GM04504 (cell line): ENCODE measurements at regions not wholly inside any gene's neighbourhood (a gene's known extent, or its start where the extent isn't known, plus 50 kb on each side); places are given as distances from the start of the nearest gene placed in this dataset.
"Not testable (repeated sequence)": the region's sequence is repeated elsewhere in the genome, so short reads cannot be mapped to it uniquely, and the experiment has no call there.

Source experiments
- DNase-seq: peaks from one replicate; pipeline ENCODE4 v3.0.0-alpha.2; 2012; ENCODE audit warnings: low read depth

DNA sequence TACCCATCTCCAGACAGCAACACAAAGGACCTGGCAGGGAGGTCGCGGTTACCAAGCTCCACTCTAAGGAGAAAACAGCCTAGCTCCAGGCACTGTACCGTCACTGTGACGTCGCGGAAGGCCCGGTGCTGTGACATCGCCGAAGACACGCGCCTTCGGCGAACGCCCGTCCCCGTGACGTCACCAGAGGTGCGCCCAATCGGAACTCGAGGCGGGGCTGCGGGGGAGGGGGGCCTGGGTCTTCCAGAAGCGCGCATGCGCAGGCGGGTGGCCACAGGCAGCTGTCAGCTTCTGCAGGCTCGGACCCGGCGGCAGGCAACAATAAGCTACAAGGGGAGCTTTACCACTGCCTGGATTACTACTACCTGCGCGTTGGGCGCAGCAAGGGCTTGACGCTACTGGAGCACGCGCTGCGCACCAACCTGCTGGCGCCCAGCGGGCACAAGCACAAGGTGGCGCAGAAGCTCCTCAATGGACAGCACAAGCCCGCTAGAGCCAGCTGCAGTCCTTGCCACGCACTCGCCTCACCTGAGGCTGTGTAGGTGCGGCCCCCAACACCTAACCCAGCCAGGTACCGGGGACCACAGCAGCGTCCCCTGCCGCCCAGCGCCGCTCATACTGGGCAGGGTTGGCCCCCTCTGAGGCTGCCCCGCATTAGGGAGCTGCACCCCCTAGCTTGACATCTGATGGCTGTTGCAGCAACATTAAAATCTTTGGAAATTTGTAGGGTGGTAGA is 208.4 kb downstream of the TPST1 start:
- no peak for DNase-seq

DNA sequence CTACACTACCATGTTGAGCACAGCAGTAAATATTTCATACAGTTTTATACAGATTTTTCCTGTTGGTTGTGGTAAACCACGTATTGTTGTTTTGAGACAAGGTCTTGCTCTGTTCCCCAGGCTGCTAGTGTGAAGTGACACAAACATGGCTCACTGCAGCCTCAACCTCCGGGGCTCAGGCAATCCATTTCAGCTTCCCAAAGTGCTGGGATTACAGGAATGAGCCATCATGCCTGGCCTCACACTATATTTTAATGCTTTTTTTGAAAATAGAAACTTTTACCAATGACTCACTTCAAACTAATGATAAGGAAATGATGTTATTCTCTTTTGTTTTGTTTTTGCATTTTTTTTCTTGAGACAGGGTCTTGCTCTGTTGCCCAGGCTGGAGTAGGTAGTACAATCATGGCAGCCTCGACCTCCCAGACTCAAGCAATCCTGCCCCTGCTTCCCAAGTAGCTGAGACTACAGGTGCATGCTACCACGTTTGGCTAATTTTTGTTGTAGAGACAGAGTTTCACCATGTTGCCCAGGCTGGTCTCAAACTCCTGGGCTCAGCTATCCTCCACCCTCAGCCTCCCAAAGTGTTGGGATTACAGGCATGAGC is 210.6 kb downstream of the TPST1 start:
- DNase-seq, result no peak

DNA sequence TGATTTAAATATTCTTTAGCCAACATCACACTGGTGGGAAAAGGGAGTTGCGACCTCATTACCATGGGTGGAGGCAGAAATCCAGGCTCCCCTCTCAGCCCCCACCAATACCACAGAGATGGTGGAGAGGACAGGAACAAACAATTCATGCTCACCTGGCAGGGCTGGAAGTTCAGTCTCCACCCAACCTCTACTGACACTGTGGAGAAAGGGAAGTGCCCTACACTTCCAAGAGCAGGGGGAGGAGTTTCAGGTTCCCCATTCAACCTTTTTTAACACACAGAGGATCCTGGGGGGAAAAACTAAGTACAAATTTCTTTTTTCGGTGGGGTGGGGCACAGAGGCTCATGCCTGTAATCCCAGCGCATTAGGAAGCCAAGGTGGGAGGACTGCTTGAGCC is 210.1 kb upstream of the KCTD7 start:
- no peak for DNase-seq

DNA sequence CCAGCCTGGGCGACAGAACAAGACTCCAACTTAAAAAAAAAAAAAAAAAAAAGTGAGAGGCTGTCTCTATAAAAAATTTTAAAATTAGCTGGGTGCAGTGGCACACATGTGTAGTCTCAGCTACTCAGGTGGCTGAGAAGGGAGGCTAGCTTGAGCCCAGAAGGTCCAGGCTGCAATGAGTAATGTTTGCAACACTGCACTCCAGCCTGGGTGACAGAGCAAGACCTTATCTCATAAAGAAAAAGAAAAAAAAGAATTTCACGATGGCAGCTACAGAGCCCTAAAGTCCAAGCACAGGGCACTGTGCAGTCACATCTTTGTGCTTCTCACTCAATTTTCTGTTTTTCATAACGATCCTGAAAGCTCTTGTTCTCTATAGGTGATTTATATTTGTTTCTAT is 209.5 kb upstream of the KCTD7 start:
- no peak for DNase-seq

DNA sequence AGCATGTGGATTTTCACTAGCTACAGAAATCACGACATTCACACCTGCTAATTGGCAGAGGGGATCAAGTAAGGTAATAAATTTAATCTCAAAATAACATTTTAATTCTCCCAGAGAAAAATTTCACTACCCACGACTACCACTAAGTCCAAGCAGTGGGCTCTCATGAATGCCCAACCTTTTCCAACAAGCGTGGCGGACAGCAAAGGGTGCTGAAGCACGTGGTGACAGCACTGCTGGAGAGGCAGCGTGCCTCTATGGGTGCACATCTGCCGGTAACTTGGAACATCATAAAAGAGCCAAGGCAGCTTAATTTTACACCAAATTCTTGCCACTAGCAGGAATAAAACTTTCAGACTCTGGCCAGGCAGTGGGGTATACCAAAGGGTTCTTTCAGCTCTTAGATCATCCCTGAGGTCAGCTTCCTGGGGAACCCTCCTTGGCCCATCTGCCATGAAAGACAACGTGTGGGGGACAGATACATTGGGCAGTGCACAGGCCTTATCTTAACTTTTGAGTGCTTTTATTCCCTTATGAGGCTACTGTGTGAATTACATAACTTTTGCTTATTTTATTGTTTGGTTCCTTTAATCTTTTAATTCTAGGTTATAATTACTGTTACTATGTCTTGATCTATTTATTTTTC is 206.7 kb upstream of the KCTD7 start:
- DNase-seq, result no peak

DNA sequence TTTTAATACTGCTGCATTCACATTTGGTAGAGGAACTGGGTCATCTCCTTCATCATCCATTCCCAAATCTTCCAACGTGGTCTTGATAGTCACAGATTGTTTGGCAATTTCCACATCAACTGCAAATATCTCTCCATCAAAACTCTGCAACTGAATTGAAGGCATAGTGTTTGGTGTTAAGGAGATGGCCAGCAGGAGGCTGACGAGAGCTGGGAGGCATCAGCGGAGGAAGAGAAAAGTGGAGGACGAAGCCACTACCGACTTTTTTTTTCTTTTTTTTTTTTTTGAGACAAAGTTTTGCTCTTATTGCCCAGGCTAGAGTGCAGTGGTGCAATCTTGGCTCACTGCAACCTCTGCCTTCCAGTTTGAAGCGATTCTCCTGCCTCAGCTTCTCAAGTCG is 205.0 kb upstream of the KCTD7 start:
- DNase-seq, result no peak

DNA sequence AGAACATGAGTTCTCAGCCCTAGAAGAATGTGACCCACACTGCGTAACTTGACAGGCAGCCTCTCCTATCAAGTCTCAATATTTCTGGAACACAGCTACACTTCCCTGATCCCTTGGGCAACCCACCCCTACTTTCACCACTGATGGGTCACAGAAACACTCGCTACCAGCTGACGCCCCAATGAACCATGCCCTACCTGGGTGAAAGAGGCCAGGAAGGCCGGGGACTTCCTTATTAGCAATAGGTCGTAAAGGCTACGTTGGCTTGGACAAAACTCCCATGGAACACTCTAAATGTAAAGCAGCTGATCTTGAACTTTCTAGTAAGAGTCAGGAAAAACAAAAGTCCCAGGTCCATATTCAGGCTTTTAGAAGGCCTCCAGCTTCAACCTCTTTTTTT is 202.3 kb upstream of the KCTD7 start:
- no peak for DNase-seq

DNA sequence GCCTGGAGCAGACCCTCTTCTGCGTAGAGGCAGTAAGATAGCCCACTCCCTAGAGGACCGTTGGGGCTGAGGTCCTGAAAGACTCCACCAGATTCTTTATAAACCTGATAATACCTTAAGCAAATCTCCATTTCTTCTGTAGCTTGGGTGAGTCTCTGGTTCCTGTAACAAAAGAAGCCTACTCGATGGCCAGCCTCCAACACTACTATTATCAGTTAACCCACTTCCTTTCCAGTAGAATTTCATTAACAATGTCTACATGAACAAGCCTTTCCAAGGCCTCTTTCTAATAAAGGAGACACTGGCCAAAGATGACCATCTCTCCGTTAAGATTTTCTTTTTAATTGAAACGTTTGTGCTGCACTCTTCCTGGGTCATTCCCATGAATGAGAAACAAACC is 201.7 kb upstream of the KCTD7 start:
- no peak for DNase-seq

DNA sequence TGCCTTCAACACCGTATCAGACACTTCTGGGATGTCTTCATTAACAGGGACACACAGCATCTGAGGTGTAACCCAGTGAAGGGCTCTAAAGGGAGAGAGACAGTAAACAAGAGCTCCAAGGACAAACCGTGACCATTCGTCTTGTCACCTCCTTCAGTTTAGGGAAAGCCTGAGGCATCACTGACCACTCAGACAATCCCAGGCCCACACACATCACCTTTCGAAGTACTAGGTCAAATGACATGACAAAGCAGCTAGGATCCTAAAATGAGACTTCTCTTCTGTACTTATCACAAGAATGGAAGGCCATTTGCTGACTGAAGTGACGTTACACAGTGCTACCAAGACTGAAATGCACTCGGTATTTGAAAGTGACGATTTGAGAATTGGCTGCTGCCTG is 200.7 kb upstream of the KCTD7 start:
- DNase-seq, result no peak

DNA sequence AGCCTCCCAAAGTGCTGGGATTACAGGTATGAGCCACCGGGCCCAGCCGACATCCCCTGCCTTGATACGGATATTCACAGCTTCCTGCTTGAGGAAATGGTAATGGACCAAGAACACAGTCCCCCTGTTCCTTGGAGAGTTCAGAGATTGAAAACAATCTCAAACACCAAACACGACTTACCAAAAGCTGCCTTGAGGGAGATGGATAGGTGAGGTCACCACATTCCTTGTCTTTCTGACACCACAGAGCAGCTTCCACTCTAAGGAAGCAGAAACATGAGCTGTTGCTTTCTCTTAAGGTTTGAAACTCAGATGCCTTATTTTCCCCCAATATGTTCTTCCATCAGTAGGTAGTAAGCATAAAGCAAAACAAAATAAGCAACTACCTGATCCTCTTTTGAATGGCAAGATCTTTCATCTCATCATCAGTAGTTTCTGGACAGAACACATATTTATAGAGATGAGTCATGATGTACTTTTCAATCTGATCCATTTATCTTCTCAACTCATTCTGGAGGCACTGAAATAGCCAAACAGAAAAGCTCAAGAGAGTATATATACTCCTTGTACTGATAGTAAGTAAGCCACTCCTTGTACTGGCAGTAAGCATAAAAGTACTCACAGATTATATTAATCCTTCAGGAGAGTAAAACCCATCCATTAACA is 199.1 kb upstream of the KCTD7 start:
- no peak for DNase-seq

DNA sequence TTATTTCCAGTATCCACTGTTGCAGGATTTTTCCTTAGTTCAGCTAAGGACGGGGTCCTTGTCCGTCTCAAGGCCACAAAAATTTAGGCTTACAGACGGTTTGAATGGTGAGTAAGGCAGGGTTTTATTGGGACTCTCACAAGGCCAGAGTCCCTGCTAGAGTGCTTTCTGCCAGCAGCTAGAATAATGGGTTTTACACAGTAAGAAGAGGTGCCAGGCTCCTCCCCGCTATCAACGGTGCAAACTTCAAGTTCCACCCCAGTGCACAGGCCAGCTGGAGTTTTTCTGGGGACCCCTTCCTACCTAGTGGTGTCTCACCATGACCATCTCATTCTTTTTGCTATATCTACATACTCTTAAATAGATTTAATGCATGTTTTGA is 198.5 kb upstream of the KCTD7 start:
- no peak for DNase-seq

DNA sequence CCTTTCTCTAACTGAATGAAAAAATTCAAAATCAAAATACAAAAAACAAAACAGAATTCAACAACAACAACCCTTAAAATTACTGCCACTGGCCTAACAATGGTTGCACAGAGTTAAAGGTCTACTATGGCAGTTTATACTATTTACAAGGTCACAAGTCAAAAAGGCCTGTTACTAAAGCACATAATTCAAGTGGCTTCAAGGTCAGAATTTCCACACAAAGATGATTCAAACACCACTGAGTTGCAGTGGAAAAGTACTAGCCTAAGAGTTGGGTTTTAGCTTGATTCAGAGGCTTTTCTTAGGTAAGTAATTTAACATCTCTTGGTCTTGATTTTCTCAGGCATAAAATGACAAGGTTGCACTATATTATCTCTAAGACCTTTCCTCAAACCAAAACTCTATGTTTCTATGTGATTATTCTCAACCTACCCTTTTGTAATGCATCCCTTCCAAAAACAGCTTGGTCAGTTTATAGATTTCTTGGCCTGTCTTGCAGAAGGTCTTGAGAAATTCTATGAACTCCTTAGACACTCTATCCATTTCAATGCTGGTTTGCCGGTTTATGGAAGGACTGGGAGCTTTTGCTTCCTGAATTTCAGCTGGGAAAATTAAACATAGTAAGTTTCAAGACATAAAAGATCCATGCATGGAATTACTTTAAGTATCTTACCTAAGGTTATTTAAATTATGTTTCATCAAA is 189.8 kb upstream of the KCTD7 start:
- not testable (repeated sequence) for DNase-seq

DNA sequence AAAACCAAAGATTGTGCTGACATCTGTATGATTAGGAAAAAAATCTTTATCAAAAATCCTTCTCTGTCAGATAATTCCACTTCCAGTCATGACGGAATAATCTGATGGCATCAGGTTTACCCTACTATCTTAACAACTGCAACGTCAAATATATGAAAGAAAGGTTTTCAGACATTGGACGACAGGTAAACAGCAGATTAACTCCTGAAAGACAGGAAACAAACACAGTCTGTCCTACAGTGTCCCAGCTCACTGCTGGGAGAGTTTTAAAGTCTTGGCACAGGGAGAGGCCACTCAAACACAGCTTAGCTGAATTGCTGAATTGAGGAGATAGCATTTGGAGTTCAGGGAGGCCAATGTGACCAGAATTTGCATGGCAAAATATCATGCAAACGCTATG is 186.3 kb upstream of the KCTD7 start:
- DNase-seq, result no peak

DNA sequence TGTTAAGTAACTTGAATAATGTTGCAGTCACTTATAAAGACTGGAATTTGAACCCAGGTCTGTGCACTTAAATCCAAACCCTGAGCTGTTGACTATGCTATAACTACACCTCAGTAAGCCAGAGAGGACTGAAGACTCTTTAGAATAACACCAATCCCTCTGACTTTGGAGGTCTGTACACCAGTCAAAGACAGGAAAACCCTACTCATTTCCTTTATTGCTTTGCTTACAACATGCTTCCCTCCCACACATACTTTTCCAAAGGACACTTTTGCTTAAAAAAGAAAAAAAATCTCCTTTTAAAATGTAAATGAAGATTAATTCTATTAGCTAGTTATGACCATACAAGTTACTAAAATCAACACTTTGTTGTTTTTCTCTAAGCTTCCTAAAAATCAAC is 184.7 kb upstream of the KCTD7 start:
- no peak for DNase-seq

DNA sequence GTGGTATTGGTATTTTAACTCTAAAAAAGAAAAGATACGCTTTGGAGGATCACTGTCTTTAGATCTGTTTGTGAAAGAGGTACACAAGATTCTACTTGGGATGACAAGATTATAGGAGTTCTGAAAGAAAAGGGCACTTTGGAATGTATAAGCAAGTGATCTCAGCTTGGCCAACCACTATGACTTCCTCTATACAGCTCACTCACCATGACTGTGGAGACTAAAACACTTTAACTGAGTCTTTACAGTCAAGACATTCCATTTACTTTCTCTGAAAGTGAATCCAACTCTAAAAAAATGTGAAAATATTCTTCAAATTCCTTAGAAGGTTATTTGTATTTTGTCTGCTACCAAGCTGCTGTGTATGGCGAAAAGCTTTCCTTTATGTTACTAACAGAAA is 181.7 kb upstream of the KCTD7 start:
- DNase-seq, result not testable (repeated sequence)

DNA sequence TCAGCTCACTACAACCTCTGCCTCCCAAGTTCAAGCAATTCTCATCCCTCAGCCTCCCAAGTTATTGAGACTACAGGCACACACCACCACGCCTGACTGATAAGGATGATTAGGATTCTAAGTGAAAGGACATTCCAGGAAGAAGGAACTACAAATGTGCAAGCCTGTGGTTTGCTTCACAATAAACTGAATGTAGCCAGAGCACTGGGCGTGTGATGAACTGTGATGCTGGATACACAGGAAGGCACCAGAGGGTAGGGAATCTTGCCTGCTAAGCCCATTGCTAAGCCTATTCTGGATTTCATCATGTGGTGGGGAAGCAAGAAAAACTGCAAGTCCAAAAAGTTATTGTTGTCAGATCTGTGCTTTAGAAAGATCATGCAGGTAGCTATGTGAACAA is 177.9 kb upstream of the KCTD7 start:
- DNase-seq, result not testable (repeated sequence)

DNA sequence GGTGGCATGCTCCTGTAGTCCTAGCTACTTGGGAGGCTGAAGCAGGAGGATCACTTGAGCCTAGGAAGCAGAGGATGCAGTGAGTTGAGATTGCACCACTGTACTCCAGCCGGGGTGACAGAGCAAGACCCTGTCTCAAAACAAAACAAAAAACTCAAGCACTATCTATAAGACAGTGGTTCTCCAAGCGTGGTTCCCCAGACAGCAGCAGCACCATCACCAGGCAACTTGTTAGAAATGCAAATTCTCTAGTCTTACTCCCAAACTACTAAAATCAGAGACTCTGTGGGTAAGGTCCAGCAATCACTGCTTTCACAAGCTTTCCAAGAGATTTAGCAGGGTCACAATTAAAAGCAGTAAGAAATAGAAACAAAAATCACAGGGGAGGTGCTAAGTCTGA is 177.0 kb upstream of the KCTD7 start:
- not testable (repeated sequence) for DNase-seq

DNA sequence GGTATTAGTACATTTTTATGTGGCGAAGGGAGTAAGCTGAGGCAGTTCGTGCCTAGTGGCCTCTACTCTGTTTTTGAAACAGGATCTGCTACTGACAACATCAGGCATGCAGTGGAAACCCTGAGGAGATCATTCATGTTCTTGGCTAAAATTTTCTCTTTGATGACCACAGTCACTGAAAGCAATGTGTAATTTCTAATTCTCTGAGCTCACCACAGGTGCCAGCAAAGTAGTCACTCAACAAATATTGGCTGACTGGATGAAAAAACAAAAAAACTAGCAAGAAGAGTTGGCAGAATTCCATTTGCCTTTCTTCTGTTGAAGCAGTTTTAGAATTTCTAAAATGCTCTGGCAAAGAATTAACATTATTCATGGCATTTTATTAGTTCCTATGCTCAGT is 176.5 kb upstream of the KCTD7 start:
- peak; percentile 26 for DNase-seq

DNA sequence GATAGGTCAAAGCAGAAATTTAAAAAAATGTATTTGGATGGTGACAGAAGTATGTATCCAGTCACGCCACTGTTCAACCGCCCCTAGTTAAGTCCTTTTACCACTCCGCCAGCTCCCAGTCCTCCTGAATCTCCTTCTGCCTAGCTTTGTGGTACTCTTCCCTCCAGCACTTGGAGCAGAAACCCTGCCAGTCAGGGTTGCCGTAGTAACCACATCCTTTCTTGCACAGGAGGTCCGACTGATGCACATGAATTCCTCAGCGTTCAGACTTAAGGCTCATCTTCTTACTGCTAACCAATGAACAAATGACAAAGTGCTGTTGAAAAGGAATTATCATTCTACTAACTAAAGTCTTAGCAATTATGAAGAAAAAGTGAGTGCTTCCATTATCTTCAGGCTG is 175.3 kb upstream of the KCTD7 start:
- DNase-seq, result no peak

DNA sequence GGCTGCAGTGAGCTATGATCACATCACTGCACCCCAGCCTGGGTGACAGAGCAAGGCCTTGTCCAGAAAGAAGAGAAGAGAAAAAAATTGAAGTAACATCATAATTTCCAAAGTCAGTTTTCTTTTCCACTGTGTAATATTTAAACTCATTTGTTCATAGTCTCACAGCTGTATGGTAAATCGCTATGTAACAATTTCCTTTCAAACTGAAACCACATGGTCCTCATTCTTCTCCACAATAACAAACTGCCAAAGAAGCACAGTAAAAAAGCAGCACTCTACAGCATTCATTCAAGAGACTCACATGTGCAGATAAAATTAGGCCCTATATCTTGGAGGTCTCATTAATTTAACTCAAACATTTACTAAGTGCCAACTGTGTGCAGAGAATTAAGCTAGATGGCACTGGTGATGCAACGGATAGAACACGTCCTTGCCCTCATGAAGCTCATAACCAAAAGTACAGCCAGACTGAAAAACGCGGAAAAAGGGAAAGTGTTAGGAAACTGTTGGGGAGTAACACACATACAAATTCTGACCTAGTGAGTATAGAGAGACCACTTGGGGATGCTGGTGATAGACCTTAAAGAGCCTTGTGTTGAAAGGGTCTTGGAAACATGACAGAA is 174.0 kb upstream of the KCTD7 start:
- no peak for DNase-seq

DNA sequence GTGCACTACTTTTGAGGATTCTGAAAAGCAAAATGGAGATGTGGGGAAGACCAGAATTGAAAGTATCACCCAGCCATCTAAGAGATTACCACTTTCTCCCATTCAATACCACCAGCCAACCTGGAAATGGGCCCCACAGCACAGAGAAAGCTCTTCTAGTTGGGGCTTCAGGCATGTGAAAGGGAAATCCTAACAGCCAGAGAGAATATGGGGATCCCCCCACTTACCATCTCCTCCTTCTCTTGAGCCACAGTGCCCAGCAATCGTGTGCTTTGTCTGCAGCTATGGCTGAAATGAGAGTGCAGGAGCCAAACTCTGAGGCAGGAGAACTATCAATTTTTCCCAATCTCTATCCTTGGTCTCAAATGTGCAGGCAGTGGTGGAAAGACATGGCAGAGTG is 173.2 kb upstream of the KCTD7 start:
- not testable (repeated sequence) for DNase-seq

DNA sequence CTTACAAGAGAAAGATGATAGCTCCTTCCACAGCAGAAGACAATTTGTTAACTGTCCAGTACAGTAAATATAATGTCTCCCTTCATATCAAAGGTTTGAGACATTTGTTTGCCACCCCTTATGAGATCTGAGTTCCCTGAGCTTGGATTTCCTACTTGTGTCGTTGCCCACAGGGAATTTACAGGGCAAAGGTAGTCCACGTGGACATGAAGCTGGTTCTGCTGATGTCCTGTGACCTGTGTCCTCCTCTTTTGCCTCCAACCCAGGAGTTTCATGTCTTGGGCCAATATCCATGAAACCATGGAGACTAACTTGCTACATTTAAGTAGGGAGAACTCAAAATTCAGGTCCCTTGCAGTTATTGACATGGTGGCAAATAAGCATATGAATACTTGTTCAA is 172.2 kb upstream of the KCTD7 start:
- not testable (repeated sequence) for DNase-seq
